Heart right ventricle (tissue), 16 donors: ENCODE measurements at regions not wholly inside any gene's neighbourhood (a gene's known extent, or its start where the extent isn't known, plus 50 kb on each side); places are given as distances from the start of the nearest gene placed in this dataset.

Experiments
- ATAC-seq, 8 donors: fragments of 200-7000 bp; cut with Tn5 transposase; one replicate each; pipeline ENCODE4 v1.9.1; 2020; ENCODE audit warnings: mild to moderate bottlenecking in 8 of 8, moderate library complexity in 8 of 8, moderate number of reproducible peaks in 1 of 8
- DNase-seq, 2 donors: peaks; one replicate each; pipeline ENCODE4 v3.0.0-alpha.2; 2020
- H3K27ac ChIP-seq, 10 donors: fragments of 200-600 bp; sonication (generic) in 2 of 10; one replicate each; pipeline versions ENCODE4 v1.5.0 to v1.8.0; 2020 to 2022; ENCODE audit warnings: mild to moderate bottlenecking in 3 of 10
- H3K27me3 ChIP-seq, 7 donors: fragments of 200-600 bp; one replicate each; pipeline ENCODE4 v1.8.0; 2021 to 2022; ENCODE audit warnings: mild to moderate bottlenecking in 2 of 7
- H3K36me3 ChIP-seq, 9 donors: fragments of 200-600 bp; sonication (generic) in 1 of 9; one replicate each; pipeline versions ENCODE4 v1.5.0 to v1.8.0; 2020 to 2022; ENCODE audit warnings: mild to moderate bottlenecking in 2 of 9
- H3K4me1 ChIP-seq, 9 donors: fragments of 200-600 bp; sonication (generic) in 1 of 9; one replicate each; pipeline versions ENCODE4 v1.5.0 to v1.8.0; 2020 to 2022; ENCODE audit warnings: mild to moderate bottlenecking in 4 of 9
- H3K4me3 ChIP-seq, 10 donors: fragments of 200-600 bp; sonication (generic) in 2 of 10; one replicate each; pipeline versions ENCODE4 v1.5.0 to v1.8.0; 2020 to 2022; ENCODE audit warnings: mild to moderate bottlenecking in 7 of 10, moderate library complexity in 2 of 10
- H3K9me3 ChIP-seq, 11 donors: fragments of 200-600 bp in 10 of 11; sonication (generic) in 2 of 11; one replicate each; pipeline versions ENCODE4 v1.5.0 to v1.8.0; 2013 to 2022; ENCODE audit warnings: mild to moderate bottlenecking in 2 of 11, control low read depth in 1 of 11, moderate library complexity in 1 of 11
- CTCF ChIP-seq, 9 donors: fragments of 200-600 bp; sonication (generic) in 2 of 9; IDR thresholded peaks; one replicate each; pipeline versions ENCODE4 v1.5.0 to v1.8.0; 2021 to 2022; ENCODE audit warnings: antibody characterized with exemption in 9 of 9, mild to moderate bottlenecking in 5 of 9, moderate library complexity in 1 of 9
- WGBS, 2 donors: extraction: QIAGEN DNeasy Blood & Tissue Kit; methylation state at CpG; one replicate each; pipeline ENCODE4 v1.1.7; 2013; ENCODE audit warnings: inconsistent platforms in 1 of 2; 5-methylcytosine and 5-hydroxymethylcytosine counted together
- intact Hi-C, 10 donors: fragments of 100-400 bp; cut with DNase I; formaldehyde crosslinking; loops; one replicate each; pipeline versions ENCODE4 v1.11.1 to v1.14.2; 2022
- donor health status: Arrhythmogenic right ventricular cardiomyopathy.
- donor health status: ischemic (EF 13 %, LVEDD 7.1; RV severe dilation, severe dysfunction).
- donor health status: healthy with polysubstance abuse.
- donor health status: DM: no; HTN: yes; CAD: no.
- donor health status: DM: no; HTN: no; CAD: no.
- donor health status: ischemic (EF 25% LVEDD 6.9; RV normal size, moderate dysfunction).
- donor health status: ischemic (EF 25% LVEDD 5.7; RV mildly dilated, moderate dysfunction).
- donor health status: healthy.
- donor health status: DM: yes; HTN: yes; CAD: no.
- donor health status: Ischemic cardiomyopathy.
- donor health status: ischemic (EF 35%, LVEDD 5.7; RV mildly dilated, moderate dysfunction).
- donor health status: nonischemic (EF 11% LVEDD 7.7; RV severe dilation, severe dysfunction).
- donor health status: DM: yes; HTN: yes; CAD: no.
- donor health status: PGD.
- donor health status: ischemic (EF 29% LVEDD 5.4; RV normal size, mild dysfunction).
- donor health status: nonischemic (EF 23%, LVEDD 6.1; RV moderate dilation, normal function).

GRCh38 chr3:31210068-31210645, 315.7 kb upstream of the GADL1 start:
- TF ChIP-seq CTCF (IDR thresholded peaks at IDR 0.05) = peak in 1 of 9 donors; percentile 9
- 84% methylated on average over 5 of the region's 5 CpGs for WGBS, 2 donors
- ATAC-seq = no peak
- Histone ChIP-seq H3K4me3 (no peak overlapping the region), H3K9me3 (peaks cover 0 to 12% (median 0%) of the 10 kb centered on the region in 11 donors), H3K27ac (no peak overlapping the region), H3K36me3 (no peaks in the 10 kb centered on the region), H3K4me1 (peaks cover 0 to 13% (median 0%) of the 10 kb centered on the region in 9 donors), H3K27me3 (no peaks in the 10 kb centered on the region)
- DNase-seq = no peak
- intact Hi-C loops = no loop called here

DNA sequence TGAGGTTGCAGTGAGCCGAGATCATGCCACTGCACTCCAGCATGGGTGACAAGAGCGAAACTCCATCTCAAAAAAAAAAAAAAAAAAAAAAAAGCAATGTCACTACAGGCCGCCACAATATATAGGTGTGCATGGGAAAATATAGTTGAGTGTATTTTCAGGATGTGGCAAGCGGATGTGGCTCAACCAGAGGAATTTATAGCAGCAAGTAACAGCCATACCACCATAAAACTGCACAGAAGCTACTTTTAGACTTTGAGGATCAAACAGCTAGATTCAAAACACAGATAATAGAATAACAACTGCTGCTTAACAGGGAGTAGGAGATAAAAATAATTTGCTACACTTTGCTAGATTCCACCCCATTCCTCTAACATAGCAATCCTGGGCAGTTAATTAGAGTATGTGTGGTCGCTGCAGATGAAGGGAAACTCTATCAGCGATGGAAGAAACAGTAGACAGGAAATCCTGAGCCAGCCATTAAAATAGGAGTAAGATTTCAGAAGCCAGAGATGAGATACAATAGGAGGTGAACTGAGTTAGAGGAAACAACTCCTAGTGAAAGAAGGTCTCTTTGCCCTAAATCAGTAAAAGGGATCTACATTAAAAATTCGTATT, 318.7 kb upstream of the STT3B start:
- Histone ChIP-seq H3K27me3 (no peaks in the 10 kb centered on the region), H3K36me3 (no peaks in the 10 kb centered on the region), H3K27ac (no peak overlapping the region), H3K4me1 (peaks cover 0 to 18% (median 0%) of the 10 kb centered on the region in 9 donors), H3K4me3 (no peak overlapping the region), H3K9me3 (no peaks in the 10 kb centered on the region)
- TF ChIP-seq CTCF (IDR thresholded peaks at IDR 0.05) = no peak
- no peak for ATAC-seq
- WGBS, 2 donors = 74 to 81% methylated on average over 7 of the region's 7 CpGs
- intact Hi-C loops = no loop called here
- no peak for DNase-seq

DNA sequence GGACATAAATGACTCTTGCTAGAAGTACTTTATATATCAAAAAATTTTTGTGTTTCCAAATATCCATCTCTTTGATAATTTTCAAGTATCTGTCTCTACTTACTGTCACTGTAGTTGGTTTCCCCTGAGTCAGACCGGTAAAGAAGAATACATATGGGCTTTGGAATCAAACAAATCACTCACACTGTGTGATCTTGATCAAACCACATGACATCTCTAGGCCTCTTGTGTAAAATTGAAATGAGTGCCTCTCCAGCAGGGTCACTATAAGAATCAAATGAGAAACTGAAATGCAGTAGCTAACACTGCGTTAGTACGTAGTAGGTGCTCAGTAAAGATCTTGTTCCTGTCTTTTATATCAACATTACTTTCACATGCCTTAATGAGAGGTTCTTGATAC, 314.6 kb upstream of the STT3B start:
- H3K27me3 ChIP-seq = no peaks in the 10 kb centered on the region
- H3K4me3 ChIP-seq = no peak overlapping the region
- no peak overlapping the region for H3K27ac ChIP-seq
- H3K36me3 ChIP-seq = no peaks in the 10 kb centered on the region
- intact Hi-C loops = no loop called here
- ATAC-seq (no peak), DNase-seq (no peak)
- WGBS, 2 donors = 95 to 96% methylated on average over 3 of the region's 3 CpGs
- no peaks in the 10 kb centered on the region for H3K9me3 ChIP-seq
- TF ChIP-seq CTCF (IDR thresholded peaks at IDR 0.05) = no peak
- H3K4me1 ChIP-seq = peaks cover 0 to 16% (median 0%) of the 10 kb centered on the region in 9 donors

DNA sequence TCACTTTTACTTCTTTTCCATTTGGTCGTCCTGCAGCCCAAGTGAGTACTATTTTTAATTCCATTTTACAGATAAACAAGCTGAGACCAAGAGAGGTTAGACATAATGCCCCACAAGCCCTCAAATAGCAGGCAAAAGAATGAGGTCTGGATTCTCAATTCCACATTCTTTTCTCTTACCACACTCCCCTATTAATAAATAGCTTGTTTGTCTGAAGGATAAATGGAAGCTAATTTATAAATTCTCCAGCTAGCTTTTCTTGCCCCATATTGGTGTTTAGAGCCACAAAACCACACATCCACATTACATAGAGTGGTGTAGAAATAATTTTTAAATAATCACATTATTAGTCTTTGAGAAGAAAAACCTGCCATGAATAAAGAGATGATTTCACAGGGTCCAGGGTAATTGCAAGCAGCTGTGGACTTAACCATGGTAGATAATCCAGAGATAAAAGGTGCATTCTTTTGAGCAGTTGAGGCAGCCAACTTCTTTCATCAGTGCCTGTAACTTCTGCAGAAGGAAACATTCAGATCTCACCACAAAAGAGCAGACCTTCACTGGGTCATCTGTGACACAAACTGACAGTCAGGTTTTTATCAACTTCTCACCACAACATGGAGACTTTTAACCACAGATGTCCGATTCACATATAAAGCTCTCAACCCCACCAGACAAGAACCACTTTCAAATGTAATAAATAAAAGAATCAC, 313.4 kb upstream of the STT3B start:
- Histone ChIP-seq H3K36me3 (no peaks in the 10 kb centered on the region), H3K9me3 (no peaks in the 10 kb centered on the region), H3K27me3 (no peaks in the 10 kb centered on the region), H3K4me1 (peaks cover 0 to 6% (median 0%) of the 10 kb centered on the region in 9 donors), H3K27ac (no peak overlapping the region), H3K4me3 (no peak overlapping the region)
- WGBS, 2 donors = 59 to 67% methylated on average over 2 of the region's 2 CpGs
- TF ChIP-seq CTCF (IDR thresholded peaks at IDR 0.05) = no peak
- intact Hi-C loops = no loop called here
- ATAC-seq = no peak
- DNase-seq = no peak
